Activated CD8-positive, alpha-beta T cell treated with anti-CD3 and anti-CD28 coated beads, Interleukin-2, amount 10 ng/mL, durations not matched to agents 7 days and 5 days (primary cell): ENCODE measurements at regions not wholly inside any gene's neighbourhood (a gene's known extent, or its start where the extent isn't known, plus 50 kb on each side); places are given as distances from the start of the nearest gene placed in this dataset.

Source experiments
- ATAC-seq: fragments of 150-1000 bp; cut with Tn5 transposase; one replicate; pipeline ENCODE4 v1.10.0; 2021; ENCODE audit warnings: moderate library complexity
- CTCF ChIA-PET: fragments of 350-600 bp; sonication (Branson Sonifier 250); formaldehyde crosslinking; loops from one replicate; lab custom pipeline; 2021; ENCODE audit warnings: antibody characterized with exemption; lab: Charles Lee
- POLR2A ChIA-PET: fragments of 350-600 bp; sonication (Branson Sonifier 250); formaldehyde crosslinking; loops from one replicate; lab custom pipeline; 2021; ENCODE audit warnings: antibody characterized with exemption; lab: Charles Lee
- DNase-seq: peaks from one replicate; pipeline ENCODE4 v3.0.0-alpha.2; 2020
- H3K27ac Mint-ChIP-seq: one replicate; pipeline ENCODE4 v1.8.0; 2021; ENCODE audit warnings: mild to moderate bottlenecking, mixed read lengths
- H3K27me3 Mint-ChIP-seq: one replicate; pipeline ENCODE4 v1.8.0; 2021; ENCODE audit warnings: low read depth, mixed read lengths
- H3K36me3 Mint-ChIP-seq: one replicate; pipeline ENCODE4 v1.8.0; 2021; ENCODE audit warnings: low read depth, mixed read lengths
- H3K4me1 Mint-ChIP-seq: one replicate; pipeline ENCODE4 v1.8.0; 2021; ENCODE audit warnings: low read depth, mixed read lengths
- H3K4me3 Mint-ChIP-seq: one replicate; pipeline ENCODE4 v1.8.0; 2021; ENCODE audit warnings: mild to moderate bottlenecking, mixed read lengths
- H3K9me3 Mint-ChIP-seq: one replicate; pipeline ENCODE4 v1.8.0; 2022; ENCODE audit warnings: mixed read lengths; ENCODE audit not compliant: insufficient read depth

GRCh38 chr4:31083456-31083855 lies 363.3 kb downstream of the PCDH7 start:
- ATAC-seq: no peak
- Mint-ChIP-seq H3K36me3 (no peaks in the 10 kb centered on the region), H3K4me1 (no peaks in the 10 kb centered on the region), H3K4me3 (no peak overlapping the region), H3K9me3 (peaks cover 6% of the 10 kb centered on the region), H3K27ac (no peak overlapping the region), H3K27me3 (no peaks in the 10 kb centered on the region)
- POLR2A ChIA-PET: no interaction called here
- no peak for DNase-seq
- CTCF ChIA-PET: no interaction called here

- POLR2A ChIA-PET: no interaction called here
- CTCF ChIA-PET: no interaction called here
- H3K27me3 Mint-ChIP-seq: no peaks in the 10 kb centered on the region
- H3K9me3 Mint-ChIP-seq: peaks cover 6% of the 10 kb centered on the region
- no peaks in the 10 kb centered on the region for H3K4me1 Mint-ChIP-seq
- no peak overlapping the region for H3K4me3 Mint-ChIP-seq
- DNase-seq (no peak), ATAC-seq (no peak)
- H3K27ac Mint-ChIP-seq: no peak overlapping the region
- H3K36me3 Mint-ChIP-seq: no peaks in the 10 kb centered on the region
Measured at GRCh38 chr4:31084806-31085416, 364.7 kb downstream of the PCDH7 start.

- ChIA-PET CTCF (no interaction called here), POLR2A (no interaction called here)
- Mint-ChIP-seq H3K36me3 (no peaks in the 10 kb centered on the region), H3K27me3 (no peaks in the 10 kb centered on the region), H3K9me3 (peaks cover 6% of the 10 kb centered on the region), H3K4me1 (no peaks in the 10 kb centered on the region), H3K4me3 (no peak overlapping the region), H3K27ac (no peak overlapping the region)
- no peak for DNase-seq
- no peak for ATAC-seq
Measured at GRCh38 chr4:31085689-31086088, 365.5 kb downstream of the PCDH7 start.

GRCh38 chr4:31086756-31087330 lies 366.7 kb downstream of the PCDH7 start:
- Mint-ChIP-seq H3K9me3 (peaks cover 6% of the 10 kb centered on the region), H3K4me3 (no peak overlapping the region), H3K4me1 (no peaks in the 10 kb centered on the region), H3K27me3 (no peaks in the 10 kb centered on the region), H3K27ac (no peak overlapping the region), H3K36me3 (no peaks in the 10 kb centered on the region)
- ATAC-seq (no peak), DNase-seq (no peak)
- POLR2A ChIA-PET: no interaction called here
- CTCF ChIA-PET: no interaction called here

GRCh38 chr4:31088600-31089230 lies 368.5 kb downstream of the PCDH7 start:
- Mint-ChIP-seq H3K27ac (no peak overlapping the region), H3K4me3 (no peak overlapping the region), H3K36me3 (no peaks in the 10 kb centered on the region), H3K9me3 (peaks cover 9% of the 10 kb centered on the region), H3K4me1 (no peaks in the 10 kb centered on the region), H3K27me3 (no peaks in the 10 kb centered on the region)
- no peak for DNase-seq
- ChIA-PET CTCF (no interaction called here), POLR2A (no interaction called here)
- ATAC-seq: no peak

GRCh38 chr4:31089815-31090214 lies 369.6 kb downstream of the PCDH7 start:
- Mint-ChIP-seq H3K27ac (no peak overlapping the region), H3K4me1 (no peaks in the 10 kb centered on the region), H3K36me3 (no peaks in the 10 kb centered on the region), H3K27me3 (no peaks in the 10 kb centered on the region), H3K4me3 (no peak overlapping the region), H3K9me3 (peaks cover 9% of the 10 kb centered on the region)
- POLR2A ChIA-PET: no interaction called here
- ATAC-seq (no peak), DNase-seq (no peak)
- CTCF ChIA-PET: no interaction called here

GRCh38 chr4:31094474-31094873 lies 374.3 kb downstream of the PCDH7 start:
- DNase-seq: no peak

GRCh38 chr4:31097999-31098398 lies 377.8 kb downstream of the PCDH7 start:
- ChIA-PET CTCF (no interaction called here), POLR2A (no interaction called here)
- DNase-seq (no peak), ATAC-seq (no peak)
- no peaks in the 10 kb centered on the region for H3K4me1 Mint-ChIP-seq
- no peaks in the 10 kb centered on the region for H3K27me3 Mint-ChIP-seq
- H3K9me3 Mint-ChIP-seq: no peaks in the 10 kb centered on the region
- no peak overlapping the region for H3K4me3 Mint-ChIP-seq
- no peaks in the 10 kb centered on the region for H3K36me3 Mint-ChIP-seq
- no peak overlapping the region for H3K27ac Mint-ChIP-seq

More at GRCh38 chr4:31094474-31094873, 374.3 kb downstream of the PCDH7 start:
- CTCF ChIA-PET: no interaction called here
- no peak overlapping the region for H3K4me3 Mint-ChIP-seq
- H3K27ac Mint-ChIP-seq: no peak overlapping the region
- H3K9me3 Mint-ChIP-seq: peaks cover 3% of the 10 kb centered on the region
- no peaks in the 10 kb centered on the region for H3K27me3 Mint-ChIP-seq
- no peak for ATAC-seq
- POLR2A ChIA-PET: no interaction called here
- H3K36me3 Mint-ChIP-seq: no peaks in the 10 kb centered on the region
- no peaks in the 10 kb centered on the region for H3K4me1 Mint-ChIP-seq

GRCh38 chr4:31100536-31100935 lies 380.4 kb downstream of the PCDH7 start:
- CTCF ChIA-PET: no interaction called here
- H3K4me3 Mint-ChIP-seq: no peak overlapping the region
- H3K9me3 Mint-ChIP-seq: peaks cover 4% of the 10 kb centered on the region
- H3K4me1 Mint-ChIP-seq: no peaks in the 10 kb centered on the region
- H3K36me3 Mint-ChIP-seq: no peaks in the 10 kb centered on the region
- H3K27me3 Mint-ChIP-seq: no peaks in the 10 kb centered on the region
- H3K27ac Mint-ChIP-seq: no peak overlapping the region
- DNase-seq: no peak
- no peak for ATAC-seq
- POLR2A ChIA-PET: no interaction called here

- DNase-seq (no peak), ATAC-seq (no peak)
- H3K27me3 Mint-ChIP-seq: no peaks in the 10 kb centered on the region
Measured at GRCh38 chr4:31104043-31104442, 383.9 kb downstream of the PCDH7 start.

GRCh38 chr4:31104577-31104976 lies 384.4 kb downstream of the PCDH7 start:
- H3K36me3 Mint-ChIP-seq: no peaks in the 10 kb centered on the region
- H3K27me3 Mint-ChIP-seq: no peaks in the 10 kb centered on the region
- no peaks in the 10 kb centered on the region for H3K4me1 Mint-ChIP-seq
- no peak overlapping the region for H3K27ac Mint-ChIP-seq
- CTCF ChIA-PET: no interaction called here
- no peak overlapping the region for H3K4me3 Mint-ChIP-seq
- ATAC-seq (no peak), DNase-seq (no peak)
- POLR2A ChIA-PET: no interaction called here
- H3K9me3 Mint-ChIP-seq: peaks cover 8% of the 10 kb centered on the region

More at GRCh38 chr4:31104043-31104442, 383.9 kb downstream of the PCDH7 start:
- ChIA-PET POLR2A (no interaction called here), CTCF (no interaction called here)
- Mint-ChIP-seq H3K9me3 (peaks cover 8% of the 10 kb centered on the region), H3K36me3 (no peaks in the 10 kb centered on the region), H3K27ac (no peak overlapping the region), H3K4me3 (no peak overlapping the region), H3K4me1 (no peaks in the 10 kb centered on the region)

- no peak overlapping the region for H3K4me3 Mint-ChIP-seq
- no peaks in the 10 kb centered on the region for H3K36me3 Mint-ChIP-seq
- peaks cover 8% of the 10 kb centered on the region for H3K9me3 Mint-ChIP-seq
- ATAC-seq (no peak), DNase-seq (no peak)
- ChIA-PET CTCF (no interaction called here), POLR2A (no interaction called here)
- H3K4me1 Mint-ChIP-seq: no peaks in the 10 kb centered on the region
- no peaks in the 10 kb centered on the region for H3K27me3 Mint-ChIP-seq
- H3K27ac Mint-ChIP-seq: no peak overlapping the region
Measured at GRCh38 chr4:31106419-31106818, 386.2 kb downstream of the PCDH7 start.
